Esophagus muscularis mucosa (tissue), 4 donors: ENCODE measurements at regions not wholly inside any gene's neighbourhood (a gene's known extent, or its start where the extent isn't known, plus 50 kb on each side); places are given as distances from the start of the nearest gene placed in this dataset.

Source experiments
- DNase-seq: peaks from one replicate; pipeline ENCODE4 v3.0.0-alpha.2; 2017; ENCODE audit errors: extremely low spot score
- H3K27ac ChIP-seq, 4 donors: fragments of 200-600 bp; sonication (generic); replicated peaks in 1 of 4; 1 replicate in 3 of 4; 2 replicates in 1 of 4; pipeline ENCODE4 v1.5.1; 2016 to 2019; ENCODE audit warnings: mild to moderate bottlenecking in 1 of 4
- H3K27me3 ChIP-seq, 4 donors: fragments of 200-600 bp; sonication (generic); one replicate each; pipeline versions ENCODE4 v1.5.1 to v1.6.0; 2016 to 2019
- H3K36me3 ChIP-seq, 4 donors: fragments of 200-600 bp; sonication (generic); one replicate each; pipeline ENCODE4 v1.5.1; 2016 to 2019
- H3K4me1 ChIP-seq, 4 donors: fragments of 200-600 bp; sonication (generic); one replicate each; pipeline ENCODE4 v1.5.1; 2016 to 2019
- H3K4me3 ChIP-seq, 4 donors: fragments of 200-600 bp; sonication (generic); 1 replicate in 2 of 4; 2 replicates in 2 of 4; pipeline ENCODE4 v1.5.1; 2016 to 2019; ENCODE audit warnings: mild to moderate bottlenecking in 4 of 4, moderate library complexity in 1 of 4
- H3K9me3 ChIP-seq, 4 donors: fragments of 200-600 bp; sonication (generic); 1 replicate in 3 of 4; 2 replicates in 1 of 4; pipeline ENCODE4 v1.5.1; 2016 to 2019
- EP300 ChIP-seq: sonication (generic); formaldehyde crosslinking; IDR thresholded peaks from one replicate; pipeline ENCODE4 v1.6.1; 2017; ENCODE audit warnings: antibody characterized with exemption
- POLR2A ChIP-seq: fragments of 450-650 bp; IDR thresholded peaks from one replicate; pipeline ENCODE4 v1.6.1; 2017; ENCODE audit warnings: antibody characterized with exemption, moderate library complexity, mild to moderate bottlenecking, low read depth
- POLR2AphosphoS5 ChIP-seq, 2 donors: sonication (generic); formaldehyde crosslinking; IDR thresholded peaks; one replicate each; pipeline ENCODE4 v1.6.1; 2017; ENCODE audit warnings: antibody characterized with exemption in 2 of 2
- WGBS: methylation state at CpG from one replicate; pipeline ENCODE4 v1.1.5; 2018; 5-methylcytosine and 5-hydroxymethylcytosine counted together
- intact Hi-C: fragments of 100-400 bp; cut with DNase I; formaldehyde crosslinking; loops from one replicate; pipeline ENCODE4 v1.15.1; 2023
- TF ChIP-seq, protein P1 (sequence below), 3 experiments: fragments of 200-600 bp in 2 of 3; fragments of 450-650 bp in 1 of 3; sonication (generic) in 2 of 3; IDR thresholded peaks; one replicate each; pipeline ENCODE4 v1.5.1; 2017 to 2019; ENCODE audit warnings: antibody characterized with exemption in 3 of 3, mild to moderate bottlenecking in 2 of 3, moderate library complexity in 1 of 3

- H3K4me3 ChIP-seq: no peak overlapping the region
- H3K27me3 ChIP-seq: no peaks in the 10 kb centered on the region
- 90% methylated on average over 5 of the region's 5 CpGs for WGBS
- H3K27ac ChIP-seq: no peak overlapping the region
- peaks cover 0 to 10% (median 0%) of the 10 kb centered on the region in 4 donors for H3K4me1 ChIP-seq
- intact Hi-C loops: no loop called here
- no peaks in the 10 kb centered on the region for H3K36me3 ChIP-seq
- TF ChIP-seq POLR2AphosphoS5 (IDR thresholded peaks at IDR 0.05) (no peak), EP300 (no peak), POLR2A (no peak)
- TF ChIP-seq, protein P1, sequence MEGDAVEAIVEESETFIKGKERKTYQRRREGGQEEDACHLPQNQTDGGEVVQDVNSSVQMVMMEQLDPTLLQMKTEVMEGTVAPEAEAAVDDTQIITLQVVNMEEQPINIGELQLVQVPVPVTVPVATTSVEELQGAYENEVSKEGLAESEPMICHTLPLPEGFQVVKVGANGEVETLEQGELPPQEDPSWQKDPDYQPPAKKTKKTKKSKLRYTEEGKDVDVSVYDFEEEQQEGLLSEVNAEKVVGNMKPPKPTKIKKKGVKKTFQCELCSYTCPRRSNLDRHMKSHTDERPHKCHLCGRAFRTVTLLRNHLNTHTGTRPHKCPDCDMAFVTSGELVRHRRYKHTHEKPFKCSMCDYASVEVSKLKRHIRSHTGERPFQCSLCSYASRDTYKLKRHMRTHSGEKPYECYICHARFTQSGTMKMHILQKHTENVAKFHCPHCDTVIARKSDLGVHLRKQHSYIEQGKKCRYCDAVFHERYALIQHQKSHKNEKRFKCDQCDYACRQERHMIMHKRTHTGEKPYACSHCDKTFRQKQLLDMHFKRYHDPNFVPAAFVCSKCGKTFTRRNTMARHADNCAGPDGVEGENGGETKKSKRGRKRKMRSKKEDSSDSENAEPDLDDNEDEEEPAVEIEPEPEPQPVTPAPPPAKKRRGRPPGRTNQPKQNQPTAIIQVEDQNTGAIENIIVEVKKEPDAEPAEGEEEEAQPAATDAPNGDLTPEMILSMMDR (IDR thresholded peaks at IDR 0.05): no peak
- no peak for DNase-seq
- no peaks in the 10 kb centered on the region for H3K9me3 ChIP-seq
These were observed 56.2 kb upstream of the ANXA1 start for GRCh38 chr9:73095425-73095824.

- TF ChIP-seq POLR2AphosphoS5 (IDR thresholded peaks at IDR 0.05) (no peak), EP300 (no peak), POLR2A (no peak)
- TF ChIP-seq, protein P1 (IDR thresholded peaks at IDR 0.05): no peak
- no peaks in the 10 kb centered on the region for H3K36me3 ChIP-seq
- H3K4me3 ChIP-seq: peak overlapping the region; percentile 10 to 28 (median 21)
- peaks cover 0 to 10% (median 0%) of the 10 kb centered on the region in 4 donors for H3K4me1 ChIP-seq
- peak overlapping the region in 1 of 4 donors; percentile 5 for H3K27ac ChIP-seq
- H3K27me3 ChIP-seq: no peaks in the 10 kb centered on the region
- intact Hi-C loops: no loop called here
- DNase-seq: no peak
- 71% methylated on average over 5 of the region's 5 CpGs for WGBS
- H3K9me3 ChIP-seq: no peaks in the 10 kb centered on the region
These were observed 57.8 kb upstream of the ANXA1 start for GRCh38 chr9:73093740-73094379.

DNA sequence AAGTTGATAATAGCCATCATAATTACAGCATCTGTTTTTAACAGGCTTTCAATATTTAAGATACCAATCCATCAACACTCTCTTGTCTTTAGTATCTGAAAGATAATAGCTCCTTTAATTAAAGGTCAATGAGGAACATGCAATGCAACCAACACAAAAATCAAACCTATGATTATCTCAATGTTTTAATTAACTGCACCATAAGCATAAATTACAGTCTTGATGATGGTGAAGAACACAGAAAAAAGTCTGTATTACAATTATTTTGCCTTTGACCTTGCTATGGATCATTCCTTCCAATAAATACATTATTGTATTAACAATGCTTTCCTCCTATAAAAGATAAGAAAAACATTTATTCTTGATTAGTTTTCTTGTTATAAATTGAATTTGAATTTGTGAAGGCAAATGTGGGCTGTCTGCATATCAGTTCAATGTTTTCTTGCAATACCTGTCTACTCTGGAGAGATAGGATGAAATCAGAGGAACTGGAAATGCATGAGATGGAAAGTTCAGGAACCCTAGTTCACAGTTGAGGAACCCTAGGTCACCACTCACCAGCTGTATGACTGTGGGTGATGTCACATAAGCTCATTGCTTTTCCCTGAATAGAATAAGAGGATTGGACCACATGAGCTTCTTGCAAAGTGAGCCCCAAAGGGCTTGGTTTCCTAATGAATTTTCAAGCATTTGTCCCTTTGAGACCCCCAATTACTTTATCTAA is 58.5 kb upstream of the ANXA1 start:
- intact Hi-C loops: no loop called here
- Histone ChIP-seq H3K4me1 (peaks cover 0 to 10% (median 0%) of the 10 kb centered on the region in 4 donors), H3K36me3 (no peaks in the 10 kb centered on the region), H3K27ac (no peak overlapping the region), H3K27me3 (no peaks in the 10 kb centered on the region), H3K4me3 (peak overlapping the region in 1 of 4 donors; percentile 18), H3K9me3 (no peaks in the 10 kb centered on the region)
- no peak for TF ChIP-seq POLR2A
- DNase-seq: no peak

DNA sequence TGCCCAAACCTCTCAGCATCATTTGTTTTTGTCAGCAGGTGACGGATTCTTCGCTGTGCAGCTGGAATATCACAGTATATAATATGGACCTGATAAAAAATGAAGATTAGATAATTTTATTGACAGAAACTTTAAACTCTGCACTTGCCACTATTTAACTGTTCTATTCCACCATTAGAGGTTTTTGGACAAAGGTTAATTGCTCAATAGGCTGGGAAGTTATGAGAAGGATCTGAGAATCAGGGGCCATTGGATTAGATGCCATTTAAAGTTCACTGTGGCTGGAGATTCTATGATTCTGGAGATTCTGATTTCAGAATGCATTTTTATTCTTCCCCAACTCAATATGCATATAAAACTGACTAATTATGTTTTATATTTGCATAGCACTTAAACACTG is 59.8 kb upstream of the ANXA1 start:
- H3K36me3 ChIP-seq: no peaks in the 10 kb centered on the region
- no peaks in the 10 kb centered on the region for H3K9me3 ChIP-seq
- intact Hi-C loops: no loop called here
- DNase-seq: no peak
- peaks cover 0 to 10% (median 0%) of the 10 kb centered on the region in 4 donors for H3K4me1 ChIP-seq
- 88% methylated on average over 2 of the region's 2 CpGs for WGBS
- TF ChIP-seq, protein P1 (IDR thresholded peaks at IDR 0.05): no peak
- H3K27ac ChIP-seq: no peak overlapping the region
- H3K4me3 ChIP-seq: no peak overlapping the region
- H3K27me3 ChIP-seq: no peaks in the 10 kb centered on the region

DNA sequence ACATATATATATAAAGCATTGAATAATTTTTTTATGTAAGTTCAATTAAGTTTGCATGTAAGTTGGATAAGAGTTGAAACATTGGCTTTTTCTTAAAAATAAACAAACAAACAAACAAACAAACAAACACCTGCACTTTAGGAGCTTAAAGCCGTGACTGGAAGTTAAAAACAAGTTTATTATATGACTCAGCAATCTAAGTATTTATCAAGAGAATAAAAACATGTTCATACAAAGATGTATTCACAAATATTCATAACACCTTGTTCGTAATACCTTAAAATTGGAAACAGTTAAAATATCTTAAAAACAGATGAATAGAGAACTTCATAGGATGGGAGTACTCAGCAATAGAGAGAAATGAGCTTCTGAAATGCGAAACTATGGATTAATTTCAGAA is 61.5 kb upstream of the ANXA1 start:
- no peak overlapping the region for H3K27ac ChIP-seq
- TF ChIP-seq EP300 (no peak), POLR2AphosphoS5 (IDR thresholded peaks at IDR 0.05) (no peak), POLR2A (no peak)
- TF ChIP-seq, protein P1 (IDR thresholded peaks at IDR 0.05): no peak
- intact Hi-C loops: no loop called here
- H3K36me3 ChIP-seq: no peaks in the 10 kb centered on the region
- WGBS: 76% methylated on average over 3 of the region's 3 CpGs
- DNase-seq: no peak
- H3K27me3 ChIP-seq: no peaks in the 10 kb centered on the region
- H3K9me3 ChIP-seq: no peaks in the 10 kb centered on the region
- no peak overlapping the region for H3K4me3 ChIP-seq
- peaks cover 0 to 10% (median 0%) of the 10 kb centered on the region in 4 donors for H3K4me1 ChIP-seq
